Left ventricle myocardium inferior (tissue), 1 donor: ENCODE measurements at regions not wholly inside any gene's neighbourhood (a gene's known extent, or its start where the extent isn't known, plus 50 kb on each side); places are given as distances from the start of the nearest gene placed in this dataset.

Experiments
- DNase-seq: peaks from one replicate; pipeline ENCODE4 v3.0.0-alpha.2; 2020
- H3K27ac ChIP-seq: fragments of 200-600 bp; replicated peaks from 2 replicates; pipeline ENCODE4 v1.8.0; 2021
- H3K27me3 ChIP-seq: fragments of 200-600 bp; 2 replicates; pipeline ENCODE4 v1.8.0; 2021; ENCODE audit warnings: low read depth
- H3K36me3 ChIP-seq: fragments of 200-600 bp; 2 replicates; pipeline ENCODE4 v1.8.0; 2021
- H3K4me1 ChIP-seq: fragments of 200-600 bp; 2 replicates; pipeline ENCODE4 v1.8.0; 2021
- H3K4me3 ChIP-seq: fragments of 200-600 bp; 2 replicates; pipeline ENCODE4 v1.8.0; 2021; ENCODE audit warnings: mild to moderate bottlenecking, moderate library complexity
- H3K9me3 ChIP-seq: fragments of 200-600 bp; replicated peaks from 2 replicates; pipeline ENCODE4 v1.8.0; 2021
- intact Hi-C: fragments of 100-400 bp; cut with micrococcal nuclease; formaldehyde crosslinking; loops from one replicate; pipeline ENCODE4 v1.11.0; 2022
- TF ChIP-seq, protein P1 (sequence below): fragments of 200-600 bp; IDR thresholded peaks from 2 replicates; pipeline ENCODE4 v1.8.0; 2021; ENCODE audit warnings: antibody characterized with exemption, mild to moderate bottlenecking, borderline replicate concordance
- donor health status: DM: no; HTN: yes; CAD: no; lungs with severe emphysema.

- Histone ChIP-seq H3K27me3 (no peaks in the 10 kb centered on the region), H3K36me3 (no peaks in the 10 kb centered on the region), H3K4me1 (no peaks in the 10 kb centered on the region), H3K4me3 (no peak overlapping the region), H3K9me3 (no peaks in the 10 kb centered on the region), H3K27ac (no peak overlapping the region)
- intact Hi-C loops = no loop called here
- no peak for DNase-seq
- TF ChIP-seq, protein P1, sequence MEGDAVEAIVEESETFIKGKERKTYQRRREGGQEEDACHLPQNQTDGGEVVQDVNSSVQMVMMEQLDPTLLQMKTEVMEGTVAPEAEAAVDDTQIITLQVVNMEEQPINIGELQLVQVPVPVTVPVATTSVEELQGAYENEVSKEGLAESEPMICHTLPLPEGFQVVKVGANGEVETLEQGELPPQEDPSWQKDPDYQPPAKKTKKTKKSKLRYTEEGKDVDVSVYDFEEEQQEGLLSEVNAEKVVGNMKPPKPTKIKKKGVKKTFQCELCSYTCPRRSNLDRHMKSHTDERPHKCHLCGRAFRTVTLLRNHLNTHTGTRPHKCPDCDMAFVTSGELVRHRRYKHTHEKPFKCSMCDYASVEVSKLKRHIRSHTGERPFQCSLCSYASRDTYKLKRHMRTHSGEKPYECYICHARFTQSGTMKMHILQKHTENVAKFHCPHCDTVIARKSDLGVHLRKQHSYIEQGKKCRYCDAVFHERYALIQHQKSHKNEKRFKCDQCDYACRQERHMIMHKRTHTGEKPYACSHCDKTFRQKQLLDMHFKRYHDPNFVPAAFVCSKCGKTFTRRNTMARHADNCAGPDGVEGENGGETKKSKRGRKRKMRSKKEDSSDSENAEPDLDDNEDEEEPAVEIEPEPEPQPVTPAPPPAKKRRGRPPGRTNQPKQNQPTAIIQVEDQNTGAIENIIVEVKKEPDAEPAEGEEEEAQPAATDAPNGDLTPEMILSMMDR = no peak
These were observed 50.5 kb upstream of the UBE2L5 start for GRCh38 chr13:30371649-30372265.
